K562 (cell line): ENCODE measurements at regions not wholly inside any gene's neighbourhood (a gene's known extent, or its start where the extent isn't known, plus 50 kb on each side); places are given as distances from the start of the nearest gene placed in this dataset.

Experiments
- ATAC-seq: fragments of 200-7000 bp; cut with Tn5 transposase; 3 replicates; pipeline ENCODE4 v1.9.1; 2020; ENCODE audit warnings: moderate library complexity
- BruUV-seq: library from RNA; stranded (reverse); fragments of 400-500 nt; replicated peaks from 2 replicates; lab custom pipeline; 2021; lab: Mats Ljungman, UMichigan
- CTCF ChIA-PET: fragments of 300-600 bp; formaldehyde crosslinking; extraction: SDS; loops from one replicate; lab custom pipeline; 2021; ENCODE audit warnings: low intra/inter-chr PET ratio; lab: Yijun Ruan, JAX
- POLR2A ChIA-PET: fragments of 300-600, 350-650 bp; sonication (Branson Sonifier 250); formaldehyde crosslinking; extraction: SDS; loops from one replicate; lab custom pipeline; 2021; ENCODE audit warnings: antibody characterized with exemption, inconsistent platforms; lab: Yijun Ruan, JAX
- DNase-seq, 4 experiments: peaks; one replicate each; pipeline versions ENCODE4 v3.0.0 to v3.0.0-alpha.2; 2011 to 2018; ENCODE audit warnings: low spot score in 3 of 4, mixed read lengths in 3 of 4; ENCODE audit errors: extremely low read depth in 1 of 4
- FAIRE-seq: peaks from 2 replicates; lab custom pipeline; 2011; peaks lifted over from hg19 to GRCh38; lab: Jason Lieb, UNC
- H2AFZ ChIP-seq: 2 replicates; pipeline ENCODE4 v1.6.0; 2011; ENCODE audit warnings: low read depth, low read length, control low read depth, inconsistent platforms
- H3K27ac ChIP-seq: fragments of 200-600 bp; 3 replicates; pipeline ENCODE4 v1.8.0; 2011; ENCODE audit warnings: low read depth, mild to moderate bottlenecking, control low read depth, inconsistent platforms, low read length, moderate library complexity, mixed read lengths; ENCODE audit errors: extremely low read depth
- H3K27me3 ChIP-seq, 2 experiments: fragments of 300-600 bp in 1 of 2; 2 replicates in 1 of 2; 3 replicates in 1 of 2; pipeline versions ENCODE4 v1.6.0 to v1.8.0; 2011; ENCODE audit warnings: inconsistent platforms in 2 of 2, low read length in 2 of 2, mild to moderate bottlenecking in 1 of 2, mixed read lengths in 1 of 2, moderate library complexity in 1 of 2; ENCODE audit not compliant: control insufficient read depth in 2 of 2, insufficient read depth in 2 of 2
- H3K36me3 ChIP-seq: fragments of 300-600 bp; 3 replicates; pipeline ENCODE4 v1.8.0; 2011; ENCODE audit warnings: mild to moderate bottlenecking, low read length, inconsistent platforms; ENCODE audit not compliant: control insufficient read depth, insufficient read depth
- H3K4me1 ChIP-seq, 2 experiments: fragments of 200-600 bp in 1 of 2; replicated peaks in 1 of 2; 2 replicates in 1 of 2; 3 replicates in 1 of 2; pipeline versions ENCODE4 v1.5.1 to v1.8.0; 2011; ENCODE audit warnings: inconsistent platforms in 2 of 2, low read length in 2 of 2, mild to moderate bottlenecking in 1 of 2, mixed read lengths in 1 of 2, moderate library complexity in 1 of 2; ENCODE audit not compliant: control insufficient read depth in 2 of 2, insufficient read depth in 2 of 2
- H3K4me2 ChIP-seq: 2 replicates; pipeline ENCODE4 v1.6.1; 2011; ENCODE audit warnings: low read length, control low read depth, inconsistent platforms, mixed read lengths; ENCODE audit not compliant: insufficient read depth
- H3K4me3 ChIP-seq: fragments of 200-600 bp; sonication (generic), shearing (Covaris generic); 2 replicates; pipeline ENCODE4 v1.5.1; 2016; ENCODE audit warnings: control low read depth, inconsistent platforms
- H3K79me2 ChIP-seq: fragments of 200-600 bp; 3 replicates; pipeline ENCODE4 v1.8.0; 2011; ENCODE audit warnings: low read length, inconsistent platforms; ENCODE audit not compliant: control insufficient read depth, insufficient read depth
- H3K9ac ChIP-seq, 2 experiments: 2 replicates each; pipeline versions ENCODE4 v1.6.0 to v1.6.1; 2011; ENCODE audit warnings: low read depth in 2 of 2, low read length in 2 of 2, control low read depth in 1 of 2, inconsistent platforms in 1 of 2, mild to moderate bottlenecking in 1 of 2, mixed read lengths in 1 of 2; ENCODE audit not compliant: insufficient read depth in 1 of 2
- H3K9me1 ChIP-seq: one replicate; pipeline ENCODE4 v1.6.0; 2011; ENCODE audit warnings: inconsistent platforms, mild to moderate bottlenecking, low read length, moderate library complexity; ENCODE audit not compliant: control insufficient read depth, insufficient read depth
- H3K9me3 ChIP-seq: replicated peaks from 2 replicates; pipeline ENCODE4 v1.5.1; 2011; ENCODE audit warnings: low read depth, low read length, inconsistent platforms; ENCODE audit not compliant: control insufficient read depth, insufficient read depth
- H4K20me1 ChIP-seq: replicated peaks from 2 replicates; pipeline ENCODE4 v1.6.1; 2011; ENCODE audit warnings: low read length, inconsistent platforms, mixed read lengths; ENCODE audit not compliant: control insufficient read depth, insufficient read depth
- ARNT ChIP-seq, 2 experiments: fragments of 450-650 bp; IDR thresholded peaks; 2 replicates each; pipeline ENCODE4 v1.6.1; 2016; ENCODE audit warnings: mild to moderate bottlenecking in 1 of 2
- ETV1 ChIP-seq: fragments of 450-650 bp; conservative IDR thresholded peaks from 2 replicates; pipeline ENCODE4 v1.6.1; 2016; ENCODE audit warnings: missing genetic modification characterization, control low read depth, low read depth, missing compliant biosample characterization
- HNRNPLL ChIP-seq: fragments of 200-400 bp; formaldehyde crosslinking; IDR thresholded peaks from 2 replicates; pipeline ENCODE4 v1.6.1; 2017; ENCODE audit warnings: low read length, low read depth, mild to moderate bottlenecking; ENCODE audit not compliant: poor library complexity, severe bottlenecking
- L3MBTL2 ChIP-seq: fragments of 450-650 bp; IDR thresholded peaks from 2 replicates; pipeline ENCODE4 v1.6.1; 2016; ENCODE audit warnings: mild to moderate bottlenecking, moderate library complexity
- NFE2 ChIP-seq: IDR thresholded peaks from 2 replicates; pipeline ENCODE4 v1.6.1; 2014; ENCODE audit warnings: antibody characterized with exemption, low read depth
- NR2C2 ChIP-seq, 2 experiments: fragments of 200-800 bp in 1 of 2; sonication (Bioruptor generic) in 1 of 2; sonication (generic) in 1 of 2; formaldehyde crosslinking in 1 of 2; IDR thresholded peaks; 2 replicates each; pipeline versions ENCODE4 v1.6.1 to v1.8.0; 2016 to 2022; ENCODE audit warnings: mild to moderate bottlenecking in 1 of 2, missing compliant biosample characterization in 1 of 2, missing genetic modification characterization in 1 of 2, missing genetic modification reagents in 1 of 2
- NRF1 ChIP-seq, 2 experiments: fragments of 450-650 bp; IDR thresholded peaks in 1 of 2; conservative IDR thresholded peaks in 1 of 2; 2 replicates each; pipeline ENCODE4 v1.6.1; 2014; ENCODE audit warnings: mild to moderate bottlenecking in 2 of 2
- RAD21 ChIP-seq, 2 experiments: fragments of 250-450 bp in 1 of 2; fragments of 450-650 bp in 1 of 2; sonication (Bioruptor Pico) in 1 of 2; formaldehyde crosslinking in 1 of 2; IDR thresholded peaks in 1 of 2; conservative IDR thresholded peaks in 1 of 2; 2 replicates each; pipeline versions ENCODE4 v1.4.0 to v1.8.0; 2020 to 2022; ENCODE audit warnings: mild to moderate bottlenecking in 2 of 2, moderate library complexity in 1 of 2
- RBFOX2 ChIP-seq: fragments of 200-400 bp; formaldehyde crosslinking; IDR thresholded peaks from 2 replicates; pipeline ENCODE4 v1.6.1; 2017; ENCODE audit warnings: low read depth, mild to moderate bottlenecking, low read length, moderate library complexity
- TCF3 ChIP-seq: sonication (generic); formaldehyde crosslinking; IDR thresholded peaks from 2 replicates; pipeline ENCODE4 v1.4.0; 2020; ENCODE audit warnings: mild to moderate bottlenecking, missing genetic modification reagents
- TGIF2 ChIP-seq: sonication (generic); formaldehyde crosslinking; IDR thresholded peaks from 2 replicates; pipeline ENCODE4 v1.8.1; 2022; ENCODE audit warnings: mild to moderate bottlenecking, missing genetic modification reagents, moderate library complexity
- THRB ChIP-seq: fragments of 450-650 bp; formaldehyde crosslinking; conservative IDR thresholded peaks from 2 replicates; pipeline ENCODE4 v1.4.0; 2022; ENCODE audit warnings: mild to moderate bottlenecking, missing genetic modification characterization
- ZBTB26 ChIP-seq: fragments of 450-650 bp; formaldehyde crosslinking; IDR thresholded peaks from 2 replicates; pipeline ENCODE4 v1.4.0; 2022; ENCODE audit warnings: missing genetic modification characterization
- ZEB2 ChIP-seq: fragments of 450-650 bp; IDR thresholded peaks from 2 replicates; pipeline ENCODE4 v1.6.1; 2016
- ZKSCAN3 ChIP-seq: fragments of 250-450 bp; sonication (Bioruptor Pico); IDR thresholded peaks from 2 replicates; pipeline ENCODE4 v1.4.0; 2020
- ZNF785 ChIP-seq: fragments of 250-450 bp; sonication (Bioruptor Pico); IDR thresholded peaks from 2 replicates; pipeline ENCODE4 v1.4.0; 2020; ENCODE audit warnings: mild to moderate bottlenecking
- ZSCAN32 ChIP-seq: fragments of 450-650 bp; formaldehyde crosslinking; IDR thresholded peaks from 2 replicates; pipeline ENCODE4 v1.4.0; 2020; ENCODE audit warnings: mild to moderate bottlenecking, moderate library complexity
- WGBS: fragments of 100-300 bp; shearing (Covaris generic); methylation state at CpG from one replicate; pipeline ENCODE4 v1.1.6; 2016; ENCODE audit warnings: low coverage, mixed read lengths; ENCODE audit not compliant: insufficient coverage; ENCODE audit errors: missing lambda C conversion rate; 5-methylcytosine and 5-hydroxymethylcytosine counted together
- in situ Hi-C: fragments of 300-500 bp; cut with MboI; formaldehyde crosslinking; loops from 4 replicates; pipeline ENCODE4 v1.15.0; 2018; ENCODE audit warnings: inconsistent platforms, mixed read lengths
- intact Hi-C: fragments of 100-400 bp; cut with micrococcal nuclease; formaldehyde crosslinking; loops from 2 replicates; pipeline ENCODE4 v1.14.2; 2022

DNA sequence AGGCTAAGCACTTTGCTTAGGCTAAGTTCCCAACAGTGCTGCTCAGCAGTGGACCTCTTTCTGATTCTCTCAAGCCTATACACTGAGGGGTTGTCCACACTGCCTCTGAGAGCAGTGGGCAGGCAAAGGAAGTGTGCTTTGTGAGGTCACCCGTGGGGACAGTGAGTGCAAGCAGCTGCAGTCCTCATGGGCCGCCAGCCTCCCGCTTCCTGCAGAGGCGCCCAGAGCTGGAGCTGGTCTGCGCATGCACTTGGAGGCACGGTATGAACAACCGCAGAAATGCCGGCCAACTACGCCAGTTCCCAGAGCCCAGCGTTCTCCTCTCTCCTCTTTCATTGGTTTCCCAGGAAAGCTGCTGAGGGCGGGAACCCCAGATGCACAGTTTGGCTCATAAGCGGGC lies 149.5 kb upstream of the DLX2 start:
- ATAC-seq = peak; percentile 74
- WGBS = 11% methylated on average over 9 of the region's 12 CpGs
- Histone ChIP-seq H3K9me1 (no peaks in the 10 kb centered on the region), H2AFZ (peak overlapping the region; percentile 68), H3K4me3 (no peak overlapping the region), H3K27me3 (peaks cover 9 to 22% of the 10 kb centered on the region in 2 experiments; a peak in 4 of 5 replicates), H3K4me2 (no peak overlapping the region; the same call in 1 of the 2 replicates), H3K79me2 (no peaks in the 10 kb centered on the region), H3K9ac (no peak overlapping the region), H3K36me3 (no peaks in the 10 kb centered on the region), H3K27ac (no peak overlapping the region), H3K4me1 (peaks cover 0 to 3% of the 10 kb centered on the region in 2 experiments; a peak in 1 of 5 replicates), H3K9me3 (no peaks in the 10 kb centered on the region), H4K20me1 (no peaks in the 10 kb centered on the region)
- in situ Hi-C loops (no loop called here), intact Hi-C loops (no loop called here)
- CTCF ChIA-PET = no interaction called here
- POLR2A ChIA-PET = no interaction called here
- no TSS peak for BruUV-seq
- peak in 1 of 4 experiments; percentile 23 for DNase-seq
- no peak for FAIRE-seq
- TF ChIP-seq ZNF785 (CRISPR knock-in tag) (no peak), ZKSCAN3 (CRISPR knock-in tag) (no peak), TGIF2 (CRISPR knock-in tag) (no peak), RBFOX2 (0 out of 2 replicates have a peak, but pooled peaks have one; percentile 39), ZEB2 (no peak), THRB (no peak), ETV1 (tag) (0 out of 2 replicates have a peak, but pooled peaks have one; percentile 23), NFE2 (no peak), TCF3 (no peak), NRF1 (conservative IDR thresholded peaks at IDR 0.05 in 1 of 2, IDR thresholded peaks at IDR 0.05 in 1 of 2) (peak; percentile 80 to 84), ZSCAN32 (CRISPR knock-in tag) (no peak), L3MBTL2 (peak; percentile 23; the same call in 1 of the 2 replicates), NR2C2 (CRISPR knock-in tag; IDR thresholded peaks at IDR 0.05) (0 out of 2 replicates have a peak, but pooled peaks have one; percentile 28), NR2C2 (tag; IDR thresholded peaks at IDR 0.05) (no peak; the same call in 1 of the 2 replicates), HNRNPLL (peak; percentile 30), ARNT (IDR thresholded peaks at IDR 0.05) (no peak), RAD21 (CRISPR knock-in tag; conservative IDR thresholded peaks at IDR 0.05 in 1 of 2, IDR thresholded peaks at IDR 0.05 in 1 of 2) (no peak), ZBTB26 (no peak)
